K562 (cell line): ENCODE measurements at regions not wholly inside any gene's neighbourhood (a gene's known extent, or its start where the extent isn't known, plus 50 kb on each side); places are given as distances from the start of the nearest gene placed in this dataset.

ENCODE experiments used
- ATAC-seq: fragments of 200-7000 bp; cut with Tn5 transposase; 3 replicates; pipeline ENCODE4 v1.9.1; 2020; ENCODE audit warnings: moderate library complexity
- BruUV-seq: library from RNA; stranded (reverse); fragments of 400-500 nt; replicated peaks from 2 replicates; lab custom pipeline; 2021; lab: Mats Ljungman, UMichigan
- CTCF ChIA-PET: fragments of 300-600 bp; formaldehyde crosslinking; extraction: SDS; loops from one replicate; lab custom pipeline; 2021; ENCODE audit warnings: low intra/inter-chr PET ratio; lab: Yijun Ruan, JAX
- POLR2A ChIA-PET: fragments of 300-600, 350-650 bp; sonication (Branson Sonifier 250); formaldehyde crosslinking; extraction: SDS; loops from one replicate; lab custom pipeline; 2021; ENCODE audit warnings: antibody characterized with exemption, inconsistent platforms; lab: Yijun Ruan, JAX
- DNase-seq, 4 experiments: peaks; one replicate each; pipeline versions ENCODE4 v3.0.0 to v3.0.0-alpha.2; 2011 to 2018; ENCODE audit warnings: low spot score in 3 of 4, mixed read lengths in 3 of 4; ENCODE audit errors: extremely low read depth in 1 of 4
- FAIRE-seq: peaks from 2 replicates; lab custom pipeline; 2011; peaks lifted over from hg19 to GRCh38; lab: Jason Lieb, UNC
- H2AFZ ChIP-seq: 2 replicates; pipeline ENCODE4 v1.6.0; 2011; ENCODE audit warnings: low read depth, low read length, control low read depth, inconsistent platforms
- H3K27ac ChIP-seq: fragments of 200-600 bp; 3 replicates; pipeline ENCODE4 v1.8.0; 2011; ENCODE audit warnings: low read depth, mild to moderate bottlenecking, control low read depth, inconsistent platforms, low read length, moderate library complexity, mixed read lengths; ENCODE audit errors: extremely low read depth
- H3K27me3 ChIP-seq, 2 experiments: fragments of 300-600 bp in 1 of 2; 2 replicates in 1 of 2; 3 replicates in 1 of 2; pipeline versions ENCODE4 v1.6.0 to v1.8.0; 2011; ENCODE audit warnings: inconsistent platforms in 2 of 2, low read length in 2 of 2, mild to moderate bottlenecking in 1 of 2, mixed read lengths in 1 of 2, moderate library complexity in 1 of 2; ENCODE audit not compliant: control insufficient read depth in 2 of 2, insufficient read depth in 2 of 2
- H3K36me3 ChIP-seq: fragments of 300-600 bp; 3 replicates; pipeline ENCODE4 v1.8.0; 2011; ENCODE audit warnings: mild to moderate bottlenecking, low read length, inconsistent platforms; ENCODE audit not compliant: control insufficient read depth, insufficient read depth
- H3K4me1 ChIP-seq, 2 experiments: fragments of 200-600 bp in 1 of 2; replicated peaks in 1 of 2; 2 replicates in 1 of 2; 3 replicates in 1 of 2; pipeline versions ENCODE4 v1.5.1 to v1.8.0; 2011; ENCODE audit warnings: inconsistent platforms in 2 of 2, low read length in 2 of 2, mild to moderate bottlenecking in 1 of 2, mixed read lengths in 1 of 2, moderate library complexity in 1 of 2; ENCODE audit not compliant: control insufficient read depth in 2 of 2, insufficient read depth in 2 of 2
- H3K4me2 ChIP-seq: 2 replicates; pipeline ENCODE4 v1.6.1; 2011; ENCODE audit warnings: low read length, control low read depth, inconsistent platforms, mixed read lengths; ENCODE audit not compliant: insufficient read depth
- H3K4me3 ChIP-seq: fragments of 200-600 bp; sonication (generic), shearing (Covaris generic); 2 replicates; pipeline ENCODE4 v1.5.1; 2016; ENCODE audit warnings: control low read depth, inconsistent platforms
- H3K79me2 ChIP-seq: fragments of 200-600 bp; 3 replicates; pipeline ENCODE4 v1.8.0; 2011; ENCODE audit warnings: low read length, inconsistent platforms; ENCODE audit not compliant: control insufficient read depth, insufficient read depth
- H3K9ac ChIP-seq, 2 experiments: 2 replicates each; pipeline versions ENCODE4 v1.6.0 to v1.6.1; 2011; ENCODE audit warnings: low read depth in 2 of 2, low read length in 2 of 2, control low read depth in 1 of 2, inconsistent platforms in 1 of 2, mild to moderate bottlenecking in 1 of 2, mixed read lengths in 1 of 2; ENCODE audit not compliant: insufficient read depth in 1 of 2
- H3K9me1 ChIP-seq: one replicate; pipeline ENCODE4 v1.6.0; 2011; ENCODE audit warnings: inconsistent platforms, mild to moderate bottlenecking, low read length, moderate library complexity; ENCODE audit not compliant: control insufficient read depth, insufficient read depth
- H3K9me3 ChIP-seq: replicated peaks from 2 replicates; pipeline ENCODE4 v1.5.1; 2011; ENCODE audit warnings: low read depth, low read length, inconsistent platforms; ENCODE audit not compliant: control insufficient read depth, insufficient read depth
- H4K20me1 ChIP-seq: replicated peaks from 2 replicates; pipeline ENCODE4 v1.6.1; 2011; ENCODE audit warnings: low read length, inconsistent platforms, mixed read lengths; ENCODE audit not compliant: control insufficient read depth, insufficient read depth
- EHMT2 ChIP-seq: fragments of 450-650 bp; IDR thresholded peaks from 2 replicates; pipeline ENCODE4 v1.6.1; 2018; ENCODE audit warnings: antibody characterized with exemption
- HDAC6 ChIP-seq: IDR thresholded peaks from 2 replicates; pipeline ENCODE4 v1.6.1; 2012; ENCODE audit warnings: low read depth, mild to moderate bottlenecking, control low read depth, inconsistent platforms, low read length, moderate library complexity
- MIER1 ChIP-seq: fragments of 450-650 bp; IDR thresholded peaks from 2 replicates; pipeline ENCODE4 v1.6.1; 2016; ENCODE audit warnings: antibody characterized with exemption, mild to moderate bottlenecking, low read depth
- REST ChIP-seq, 2 experiments: fragments of 450-650 bp; formaldehyde crosslinking in 1 of 2; IDR thresholded peaks; 2 replicates each; pipeline versions ENCODE4 v1.4.0 to v1.6.1; 2014 to 2020; ENCODE audit warnings: mild to moderate bottlenecking in 2 of 2, borderline replicate concordance in 1 of 2, low read depth in 1 of 2
- WGBS: fragments of 100-300 bp; shearing (Covaris generic); methylation state at CpG from one replicate; pipeline ENCODE4 v1.1.6; 2016; ENCODE audit warnings: low coverage, mixed read lengths; ENCODE audit not compliant: insufficient coverage; ENCODE audit errors: missing lambda C conversion rate; 5-methylcytosine and 5-hydroxymethylcytosine counted together
- in situ Hi-C: fragments of 300-500 bp; cut with MboI; formaldehyde crosslinking; loops from 4 replicates; pipeline ENCODE4 v1.15.0; 2018; ENCODE audit warnings: inconsistent platforms, mixed read lengths
- intact Hi-C: fragments of 100-400 bp; cut with micrococcal nuclease; formaldehyde crosslinking; loops from 2 replicates; pipeline ENCODE4 v1.14.2; 2022
- TF ChIP-seq, protein P1 (sequence below), 2 experiments: fragments of 450-650 bp; IDR thresholded peaks; 2 replicates each; pipeline ENCODE4 v1.6.1; 2018; ENCODE audit warnings: mild to moderate bottlenecking in 2 of 2, low read depth in 1 of 2; ENCODE audit not compliant: partially characterized antibody in 2 of 2
- TF ChIP-seq, protein P2 (sequence below): fragments of 250-450 bp; sonication (Bioruptor Pico); IDR thresholded peaks from 2 replicates; pipeline ENCODE4 v1.8.0; 2022; ENCODE audit warnings: moderate library complexity, mild to moderate bottlenecking, inconsistent platforms

GRCh38 chr17:45702666-45703266 is 81.4 kb upstream of the CRHR1 start:
- Histone ChIP-seq H3K36me3 (no peaks in the 10 kb centered on the region), H4K20me1 (peaks cover 6% of the 10 kb centered on the region), H3K4me1 (no peaks in the 10 kb centered on the region; a peak in 1 of 5 replicates), H3K27ac (no peak overlapping the region), H3K4me2 (no peak overlapping the region), H3K79me2 (no peaks in the 10 kb centered on the region)
- WGBS = 0% methylated on average over 1 of the region's 1 CpG
- no TSS peak for BruUV-seq
- in situ Hi-C loops = no loop called here
- ATAC-seq = no peak
- peak; percentile 35 for FAIRE-seq
- TF ChIP-seq EHMT2 (peak; percentile 94), REST (IDR thresholded peaks at IDR 0.05; ENCODE audit: borderline replicate concordance) (peak; percentile 98), REST (CRISPR knock-in tag; IDR thresholded peaks at IDR 0.05; ENCODE audit: low read depth) (peak; percentile 92), MIER1 (peak; percentile 87), HDAC6 (no peak)
- TF ChIP-seq, protein P1, sequence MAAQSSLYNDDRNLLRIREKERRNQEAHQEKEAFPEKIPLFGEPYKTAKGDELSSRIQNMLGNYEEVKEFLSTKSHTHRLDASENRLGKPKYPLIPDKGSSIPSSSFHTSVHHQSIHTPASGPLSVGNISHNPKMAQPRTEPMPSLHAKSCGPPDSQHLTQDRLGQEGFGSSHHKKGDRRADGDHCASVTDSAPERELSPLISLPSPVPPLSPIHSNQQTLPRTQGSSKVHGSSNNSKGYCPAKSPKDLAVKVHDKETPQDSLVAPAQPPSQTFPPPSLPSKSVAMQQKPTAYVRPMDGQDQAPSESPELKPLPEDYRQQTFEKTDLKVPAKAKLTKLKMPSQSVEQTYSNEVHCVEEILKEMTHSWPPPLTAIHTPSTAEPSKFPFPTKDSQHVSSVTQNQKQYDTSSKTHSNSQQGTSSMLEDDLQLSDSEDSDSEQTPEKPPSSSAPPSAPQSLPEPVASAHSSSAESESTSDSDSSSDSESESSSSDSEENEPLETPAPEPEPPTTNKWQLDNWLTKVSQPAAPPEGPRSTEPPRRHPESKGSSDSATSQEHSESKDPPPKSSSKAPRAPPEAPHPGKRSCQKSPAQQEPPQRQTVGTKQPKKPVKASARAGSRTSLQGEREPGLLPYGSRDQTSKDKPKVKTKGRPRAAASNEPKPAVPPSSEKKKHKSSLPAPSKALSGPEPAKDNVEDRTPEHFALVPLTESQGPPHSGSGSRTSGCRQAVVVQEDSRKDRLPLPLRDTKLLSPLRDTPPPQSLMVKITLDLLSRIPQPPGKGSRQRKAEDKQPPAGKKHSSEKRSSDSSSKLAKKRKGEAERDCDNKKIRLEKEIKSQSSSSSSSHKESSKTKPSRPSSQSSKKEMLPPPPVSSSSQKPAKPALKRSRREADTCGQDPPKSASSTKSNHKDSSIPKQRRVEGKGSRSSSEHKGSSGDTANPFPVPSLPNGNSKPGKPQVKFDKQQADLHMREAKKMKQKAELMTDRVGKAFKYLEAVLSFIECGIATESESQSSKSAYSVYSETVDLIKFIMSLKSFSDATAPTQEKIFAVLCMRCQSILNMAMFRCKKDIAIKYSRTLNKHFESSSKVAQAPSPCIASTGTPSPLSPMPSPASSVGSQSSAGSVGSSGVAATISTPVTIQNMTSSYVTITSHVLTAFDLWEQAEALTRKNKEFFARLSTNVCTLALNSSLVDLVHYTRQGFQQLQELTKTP (IDR thresholded peaks at IDR 0.05; ENCODE audit: low read depth in 1 of 2, partially characterized antibody in 2 of 2) = peak in 1 of 2 experiments; percentile 62
- TF ChIP-seq, protein P2, sequence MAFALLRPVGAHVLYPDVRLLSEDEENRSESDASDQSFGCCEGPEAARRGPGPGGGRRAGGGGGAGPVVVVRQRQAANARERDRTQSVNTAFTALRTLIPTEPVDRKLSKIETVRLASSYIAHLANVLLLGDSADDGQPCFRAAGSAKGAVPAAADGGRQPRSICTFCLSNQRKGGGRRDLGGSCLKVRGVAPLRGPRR (CRISPR knock-in tag) = no peak
- TF ChIP-seq, all 486 proteins: peak for 4
- ChIA-PET CTCF (no interaction called here), POLR2A (no interaction called here)
- Histone ChIP-seq H3K27me3 (peaks cover 0 to 21% of the 10 kb centered on the region in 2 experiments; a peak in 3 of 5 replicates), H2AFZ (no peak overlapping the region), H3K9ac (no peak overlapping the region), H3K9me1 (no peaks in the 10 kb centered on the region), H3K4me3 (no peak overlapping the region), H3K9me3 (no peaks in the 10 kb centered on the region)
- no peak for DNase-seq
- intact Hi-C loops = no loop called here
